ENCODE measurements at regions not wholly inside any gene's neighbourhood (a gene's known extent, or its start where the extent isn't known, plus 50 kb on each side); places are given as distances from the start of the nearest gene placed in this dataset.

GRCh38 chr10:121267236-121268003 lies 330.8 kb downstream of the FGFR2 start:
- H3K27me3 Mint-ChIP-seq (ENCODE audit: insufficient read depth, low read depth, poor library complexity): peaks cover 11% of the 10 kb centered on the region
- H3K27ac Mint-ChIP-seq: no peak overlapping the region
- Histone ChIP-seq H2AFZ (no peak overlapping the region), H3K4me3 (no peak overlapping the region), H3K4me2 (no peak overlapping the region), H3K4me1 (ENCODE audit: insufficient read depth) (peaks cover 8% of the 10 kb centered on the region; the same call in 1 of the 2 replicates), H3K79me2 (replicated peaks; ENCODE audit: insufficient read depth) (no peaks in the 10 kb centered on the region), H3K27me3 (ENCODE audit: insufficient read depth) (no peaks in the 10 kb centered on the region), H3K27ac (ENCODE audit: low read depth) (no peak overlapping the region), H3K9me2 (ENCODE audit: insufficient read depth) (no peaks in the 10 kb centered on the region), H3K36me3 (ENCODE audit: insufficient read depth) (no peaks in the 10 kb centered on the region), H3F3A (replicated peaks; ENCODE audit: low read depth) (no peaks in the 10 kb centered on the region), H4K20me1 (replicated peaks; ENCODE audit: insufficient read depth) (no peaks in the 10 kb centered on the region)
- H3K4me1 Mint-ChIP-seq: peaks cover 13% of the 10 kb centered on the region; the same call in 2 of the 3 replicates
- ATAC-seq (no peak), DNase-seq (ENCODE audit: low spot score) (no peak)
- no peaks in the 10 kb centered on the region for H3K36me3 Mint-ChIP-seq (ENCODE audit: low read depth)
- no peaks in the 10 kb centered on the region; the same call in 1 of the 3 replicates for H3K9me3 Mint-ChIP-seq
- TF ChIP-seq NANOG (IDR thresholded peaks at IDR 0.05; ENCODE audit: borderline replicate concordance): no peak
- no peak for TF ChIP-seq CREB1 (CRISPR knock-in tag; IDR thresholded peaks at IDR 0.05; ENCODE audit: low read depth)
- no peak for TF ChIP-seq STAT1 (IDR thresholded peaks at IDR 0.05; ENCODE audit: unreplicated experiment)
- no peak for TF ChIP-seq ZNF331 (CRISPR knock-in tag; IDR thresholded peaks at IDR 0.05; ENCODE audit: low read depth)
- TF ChIP-seq ETS1 (IDR thresholded peaks at IDR 0.05): no peak
- TF ChIP-seq ZNF114 (CRISPR knock-in tag; IDR thresholded peaks at IDR 0.05): no peak
- no peak overlapping the region for H3K4me3 Mint-ChIP-seq

- H3K27me3 Mint-ChIP-seq (ENCODE audit: insufficient read depth, low read depth, poor library complexity): peaks cover 11% of the 10 kb centered on the region
- Histone ChIP-seq H3K9me2 (ENCODE audit: insufficient read depth) (no peaks in the 10 kb centered on the region), H2AFZ (no peak overlapping the region), H4K20me1 (replicated peaks; ENCODE audit: insufficient read depth) (no peaks in the 10 kb centered on the region), H3K27ac (ENCODE audit: low read depth) (no peak overlapping the region), H3K27me3 (ENCODE audit: insufficient read depth) (no peaks in the 10 kb centered on the region), H3K79me2 (replicated peaks; ENCODE audit: insufficient read depth) (no peaks in the 10 kb centered on the region), H3K4me3 (no peak overlapping the region), H3K36me3 (ENCODE audit: insufficient read depth) (no peaks in the 10 kb centered on the region), H3F3A (replicated peaks; ENCODE audit: low read depth) (no peaks in the 10 kb centered on the region), H3K4me2 (no peak overlapping the region), H3K4me1 (ENCODE audit: insufficient read depth) (peaks cover 8% of the 10 kb centered on the region; the same call in 1 of the 2 replicates)
- H3K4me3 Mint-ChIP-seq: no peak overlapping the region
- no peak overlapping the region for H3K27ac Mint-ChIP-seq
- no peaks in the 10 kb centered on the region; the same call in 1 of the 3 replicates for H3K9me3 Mint-ChIP-seq
- ATAC-seq (no peak), DNase-seq (ENCODE audit: low spot score) (no peak)
- no peaks in the 10 kb centered on the region for H3K36me3 Mint-ChIP-seq (ENCODE audit: low read depth)
- peaks cover 10% of the 10 kb centered on the region; the same call in 2 of the 3 replicates for H3K4me1 Mint-ChIP-seq
- TF ChIP-seq ZNF331 (CRISPR knock-in tag; IDR thresholded peaks at IDR 0.05; ENCODE audit: low read depth) (no peak), NANOG (IDR thresholded peaks at IDR 0.05; ENCODE audit: borderline replicate concordance) (no peak), STAT1 (IDR thresholded peaks at IDR 0.05; ENCODE audit: unreplicated experiment) (no peak), EZH2 (IDR thresholded peaks at IDR 0.05; ENCODE audit: low read depth, unreplicated experiment) (no peak), ZNF114 (CRISPR knock-in tag; IDR thresholded peaks at IDR 0.05) (no peak), REST (IDR thresholded peaks at IDR 0.05; ENCODE audit: unreplicated experiment) (no peak), ETS1 (IDR thresholded peaks at IDR 0.05) (no peak), EZH2phosphoT487 (IDR thresholded peaks at IDR 0.05; ENCODE audit: unreplicated experiment) (no peak), CREB1 (CRISPR knock-in tag; IDR thresholded peaks at IDR 0.05; ENCODE audit: low read depth) (no peak), POLR2AphosphoS5 (IDR thresholded peaks at IDR 0.05; ENCODE audit: low read depth) (no peak), CTCF (conservative IDR thresholded peaks at IDR 0.05; ENCODE audit: low read depth in 2 of 2) (no peak)
Observed at GRCh38 chr10:121268363-121268762, 329.9 kb downstream of the FGFR2 start.

Measured in GM23338 (cell line).